K562 (cell line): ENCODE measurements at regions not wholly inside any gene's neighbourhood (a gene's known extent, or its start where the extent isn't known, plus 50 kb on each side); places are given as distances from the start of the nearest gene placed in this dataset.

ENCODE experiments used
- ATAC-seq: fragments of 200-7000 bp; cut with Tn5 transposase; 3 replicates; pipeline ENCODE4 v1.9.1; 2020; ENCODE audit warnings: moderate library complexity
- BruUV-seq: library from RNA; stranded (reverse); fragments of 400-500 nt; replicated peaks from 2 replicates; lab custom pipeline; 2021; lab: Mats Ljungman, UMichigan
- CTCF ChIA-PET: fragments of 300-600 bp; formaldehyde crosslinking; extraction: SDS; loops from one replicate; lab custom pipeline; 2021; ENCODE audit warnings: low intra/inter-chr PET ratio; lab: Yijun Ruan, JAX
- POLR2A ChIA-PET: fragments of 300-600, 350-650 bp; sonication (Branson Sonifier 250); formaldehyde crosslinking; extraction: SDS; loops from one replicate; lab custom pipeline; 2021; ENCODE audit warnings: antibody characterized with exemption, inconsistent platforms; lab: Yijun Ruan, JAX
- DNase-seq, 4 experiments: peaks; one replicate each; pipeline versions ENCODE4 v3.0.0 to v3.0.0-alpha.2; 2011 to 2018; ENCODE audit warnings: low spot score in 3 of 4, mixed read lengths in 3 of 4; ENCODE audit errors: extremely low read depth in 1 of 4
- FAIRE-seq: peaks from 2 replicates; lab custom pipeline; 2011; peaks lifted over from hg19 to GRCh38; lab: Jason Lieb, UNC
- H2AFZ ChIP-seq: 2 replicates; pipeline ENCODE4 v1.6.0; 2011; ENCODE audit warnings: low read depth, low read length, control low read depth, inconsistent platforms
- H3K27ac ChIP-seq: fragments of 200-600 bp; 3 replicates; pipeline ENCODE4 v1.8.0; 2011; ENCODE audit warnings: low read depth, mild to moderate bottlenecking, control low read depth, inconsistent platforms, low read length, moderate library complexity, mixed read lengths; ENCODE audit errors: extremely low read depth
- H3K27me3 ChIP-seq, 2 experiments: fragments of 300-600 bp in 1 of 2; 2 replicates in 1 of 2; 3 replicates in 1 of 2; pipeline versions ENCODE4 v1.6.0 to v1.8.0; 2011; ENCODE audit warnings: inconsistent platforms in 2 of 2, low read length in 2 of 2, mild to moderate bottlenecking in 1 of 2, mixed read lengths in 1 of 2, moderate library complexity in 1 of 2; ENCODE audit not compliant: control insufficient read depth in 2 of 2, insufficient read depth in 2 of 2
- H3K36me3 ChIP-seq: fragments of 300-600 bp; 3 replicates; pipeline ENCODE4 v1.8.0; 2011; ENCODE audit warnings: mild to moderate bottlenecking, low read length, inconsistent platforms; ENCODE audit not compliant: control insufficient read depth, insufficient read depth
- H3K4me1 ChIP-seq, 2 experiments: fragments of 200-600 bp in 1 of 2; replicated peaks in 1 of 2; 2 replicates in 1 of 2; 3 replicates in 1 of 2; pipeline versions ENCODE4 v1.5.1 to v1.8.0; 2011; ENCODE audit warnings: inconsistent platforms in 2 of 2, low read length in 2 of 2, mild to moderate bottlenecking in 1 of 2, mixed read lengths in 1 of 2, moderate library complexity in 1 of 2; ENCODE audit not compliant: control insufficient read depth in 2 of 2, insufficient read depth in 2 of 2
- H3K4me2 ChIP-seq: 2 replicates; pipeline ENCODE4 v1.6.1; 2011; ENCODE audit warnings: low read length, control low read depth, inconsistent platforms, mixed read lengths; ENCODE audit not compliant: insufficient read depth
- H3K4me3 ChIP-seq: fragments of 200-600 bp; sonication (generic), shearing (Covaris generic); 2 replicates; pipeline ENCODE4 v1.5.1; 2016; ENCODE audit warnings: control low read depth, inconsistent platforms
- H3K79me2 ChIP-seq: fragments of 200-600 bp; 3 replicates; pipeline ENCODE4 v1.8.0; 2011; ENCODE audit warnings: low read length, inconsistent platforms; ENCODE audit not compliant: control insufficient read depth, insufficient read depth
- H3K9ac ChIP-seq, 2 experiments: 2 replicates each; pipeline versions ENCODE4 v1.6.0 to v1.6.1; 2011; ENCODE audit warnings: low read depth in 2 of 2, low read length in 2 of 2, control low read depth in 1 of 2, inconsistent platforms in 1 of 2, mild to moderate bottlenecking in 1 of 2, mixed read lengths in 1 of 2; ENCODE audit not compliant: insufficient read depth in 1 of 2
- H3K9me1 ChIP-seq: one replicate; pipeline ENCODE4 v1.6.0; 2011; ENCODE audit warnings: inconsistent platforms, mild to moderate bottlenecking, low read length, moderate library complexity; ENCODE audit not compliant: control insufficient read depth, insufficient read depth
- H3K9me3 ChIP-seq: replicated peaks from 2 replicates; pipeline ENCODE4 v1.5.1; 2011; ENCODE audit warnings: low read depth, low read length, inconsistent platforms; ENCODE audit not compliant: control insufficient read depth, insufficient read depth
- H4K20me1 ChIP-seq: replicated peaks from 2 replicates; pipeline ENCODE4 v1.6.1; 2011; ENCODE audit warnings: low read length, inconsistent platforms, mixed read lengths; ENCODE audit not compliant: control insufficient read depth, insufficient read depth
- ARID4B ChIP-seq: sonication (generic); formaldehyde crosslinking; IDR thresholded peaks from 2 replicates; pipeline ENCODE4 v1.8.0; 2022; ENCODE audit warnings: mild to moderate bottlenecking, missing genetic modification reagents
- CSDE1 ChIP-seq, 2 experiments: fragments of 450-650 bp; IDR thresholded peaks; 2 replicates each; pipeline ENCODE4 v1.6.1; 2016; ENCODE audit warnings: mild to moderate bottlenecking in 1 of 2
- DDX20 ChIP-seq: fragments of 450-650 bp; IDR thresholded peaks from 2 replicates; pipeline ENCODE4 v1.6.1; 2016; ENCODE audit warnings: missing genetic modification characterization, low read depth, mild to moderate bottlenecking, missing compliant biosample characterization, moderate library complexity
- DMBX1 ChIP-seq: fragments of 250-450 bp; sonication (Bioruptor Pico); IDR thresholded peaks from 2 replicates; pipeline ENCODE4 v1.8.0; 2022; ENCODE audit warnings: inconsistent platforms, mild to moderate bottlenecking, moderate library complexity, borderline replicate concordance
- E2F1 ChIP-seq: sonication (generic); formaldehyde crosslinking; IDR thresholded peaks from 2 replicates; pipeline ENCODE4 v1.8.1; 2023; ENCODE audit warnings: mild to moderate bottlenecking, missing genetic modification reagents, moderate library complexity
- PML ChIP-seq: IDR thresholded peaks from 2 replicates; pipeline ENCODE4 v1.6.1; 2012; ENCODE audit warnings: low read length, inconsistent platforms
- SLC30A9 ChIP-seq: fragments of 250-450 bp; sonication (Bioruptor Pico); IDR thresholded peaks from 2 replicates; pipeline ENCODE4 v1.8.0; 2022; ENCODE audit warnings: mild to moderate bottlenecking, moderate library complexity
- TRIM25 ChIP-seq: fragments of 450-650 bp; IDR thresholded peaks from 2 replicates; pipeline ENCODE4 v1.7.0; 2016; ENCODE audit warnings: borderline replicate concordance
- TSHZ1 ChIP-seq: fragments of 250-450 bp; sonication (Bioruptor Pico); IDR thresholded peaks from 2 replicates; pipeline ENCODE4 v1.4.0; 2020; ENCODE audit warnings: mild to moderate bottlenecking, moderate library complexity
- ZNF431 ChIP-seq: sonication (generic); formaldehyde crosslinking; IDR thresholded peaks from 2 replicates; pipeline ENCODE4 v1.8.0; 2022; ENCODE audit warnings: mild to moderate bottlenecking, missing genetic modification reagents
- ZNF445 ChIP-seq: fragments of 250-450 bp; sonication (Bioruptor Pico); IDR thresholded peaks from 2 replicates; pipeline ENCODE4 v1.4.0; 2020; ENCODE audit warnings: low read depth, mild to moderate bottlenecking, moderate library complexity
- ZNF57 ChIP-seq: fragments of 450-650 bp; formaldehyde crosslinking; IDR thresholded peaks from 2 replicates; pipeline ENCODE4 v1.4.0; 2020; ENCODE audit warnings: mild to moderate bottlenecking, moderate library complexity
- ZNF668 ChIP-seq: fragments of 250-450 bp; sonication (Bioruptor Pico); IDR thresholded peaks from 2 replicates; pipeline ENCODE4 v1.8.0; 2022; ENCODE audit warnings: mild to moderate bottlenecking, inconsistent platforms
- WGBS: fragments of 100-300 bp; shearing (Covaris generic); methylation state at CpG from one replicate; pipeline ENCODE4 v1.1.6; 2016; ENCODE audit warnings: low coverage, mixed read lengths; ENCODE audit not compliant: insufficient coverage; ENCODE audit errors: missing lambda C conversion rate; 5-methylcytosine and 5-hydroxymethylcytosine counted together
- in situ Hi-C: fragments of 300-500 bp; cut with MboI; formaldehyde crosslinking; loops from 4 replicates; pipeline ENCODE4 v1.15.0; 2018; ENCODE audit warnings: inconsistent platforms, mixed read lengths
- intact Hi-C: fragments of 100-400 bp; cut with micrococcal nuclease; formaldehyde crosslinking; loops from 2 replicates; pipeline ENCODE4 v1.14.2; 2022

- H3K36me3 ChIP-seq = no peaks in the 10 kb centered on the region
- H3K9me3 ChIP-seq = no peaks in the 10 kb centered on the region
- 0 out of 5 replicates have a peak, but pooled peaks cover 0 to 2% of the 10 kb centered on the region in 2 experiments for H3K4me1 ChIP-seq
- 50% methylated on average over 3 of the region's 3 CpGs for WGBS
- H2AFZ ChIP-seq = no peak overlapping the region
- peak; percentile 29; the same call in 1 of the 3 replicates for ATAC-seq
- no peak overlapping the region for H3K27ac ChIP-seq
- ChIA-PET CTCF (no interaction called here), POLR2A (no interaction called here)
- intact Hi-C loops = no loop called here
- no peaks in the 10 kb centered on the region for H4K20me1 ChIP-seq
- FAIRE-seq = no peak
- no peak overlapping the region for H3K4me3 ChIP-seq
- H3K79me2 ChIP-seq = no peaks in the 10 kb centered on the region
- H3K27me3 ChIP-seq = no peaks in the 10 kb centered on the region
- BruUV-seq = no TSS peak
- DNase-seq = no peak
- H3K9me1 ChIP-seq = no peaks in the 10 kb centered on the region
- H3K4me2 ChIP-seq = no peak overlapping the region
- in situ Hi-C loops = no loop called here
- H3K9ac ChIP-seq = no peak overlapping the region
- TF ChIP-seq ZNF57 (CRISPR knock-in tag) (no peak), ZNF668 (CRISPR knock-in tag) (no peak), SLC30A9 (CRISPR knock-in tag) (no peak), ARID4B (CRISPR knock-in tag) (no peak), ZNF431 (CRISPR knock-in tag) (no peak), DMBX1 (CRISPR knock-in tag) (no peak; the same call in 1 of the 2 replicates), ZNF445 (CRISPR knock-in tag) (no peak), PML (no peak), CSDE1 (IDR thresholded peaks at IDR 0.05) (no peak), TRIM25 (no peak), TSHZ1 (no peak), DDX20 (tag) (peak; percentile 78), E2F1 (CRISPR knock-in tag) (no peak)
Observed at GRCh38 chr2:145789636-145790035, 1269.7 kb upstream of the ZEB2 start.
